ENCODE measurements at regions not wholly inside any gene's neighbourhood (a gene's known extent, or its start where the extent isn't known, plus 50 kb on each side); places are given as distances from the start of the nearest gene placed in this dataset.

- FAIRE-seq: no peak
Observed at GRCh38 chr13:84528408-84529070, 646.3 kb upstream of the SLITRK1 start.

GRCh38 chr13:84525865-84526264 is 643.6 kb upstream of the SLITRK1 start:
- no peak for FAIRE-seq

DNA sequence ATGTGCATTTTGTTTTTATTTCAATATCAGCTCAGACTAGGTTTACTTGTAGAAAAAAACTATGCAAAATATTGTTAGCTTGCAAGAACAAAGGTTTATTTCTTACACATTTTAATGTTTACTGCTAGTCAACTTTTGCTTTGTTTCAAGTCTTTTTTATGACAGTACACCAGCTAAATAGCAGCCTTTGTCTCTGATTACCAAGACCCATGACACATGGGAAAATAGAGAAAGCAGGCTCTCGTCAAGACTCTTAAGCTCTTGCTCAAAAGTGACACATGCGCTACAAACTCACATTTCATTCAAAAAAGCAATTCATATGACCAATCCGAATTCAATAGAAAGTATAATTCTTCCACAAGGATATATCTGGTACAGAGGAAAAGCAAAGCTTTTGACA is 642.3 kb upstream of the SLITRK1 start:
- no peak for FAIRE-seq

DNA sequence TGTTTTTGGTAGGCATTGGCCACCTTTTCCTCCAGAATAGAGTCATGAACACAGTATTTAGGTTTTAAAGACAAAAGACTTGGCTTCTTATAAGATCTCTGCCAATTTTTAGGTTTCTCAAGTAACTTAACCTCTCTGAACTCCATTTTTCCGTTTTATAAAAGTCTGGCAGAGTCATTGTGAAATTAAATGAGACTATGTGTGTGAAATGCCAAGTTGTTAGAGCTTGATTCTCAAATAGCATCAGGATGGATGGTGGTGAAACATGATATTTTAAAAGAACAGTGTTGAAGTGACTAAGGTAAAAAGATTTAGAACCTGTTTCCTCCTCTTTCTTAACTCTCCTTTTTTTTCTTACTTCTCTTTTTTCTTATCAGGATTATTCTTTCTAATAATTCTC is 617.7 kb upstream of the SLITRK1 start:
- FAIRE-seq: no peak

- no peak for FAIRE-seq
Observed at GRCh38 chr13:84497613-84498012, 615.3 kb upstream of the SLITRK1 start.

DNA sequence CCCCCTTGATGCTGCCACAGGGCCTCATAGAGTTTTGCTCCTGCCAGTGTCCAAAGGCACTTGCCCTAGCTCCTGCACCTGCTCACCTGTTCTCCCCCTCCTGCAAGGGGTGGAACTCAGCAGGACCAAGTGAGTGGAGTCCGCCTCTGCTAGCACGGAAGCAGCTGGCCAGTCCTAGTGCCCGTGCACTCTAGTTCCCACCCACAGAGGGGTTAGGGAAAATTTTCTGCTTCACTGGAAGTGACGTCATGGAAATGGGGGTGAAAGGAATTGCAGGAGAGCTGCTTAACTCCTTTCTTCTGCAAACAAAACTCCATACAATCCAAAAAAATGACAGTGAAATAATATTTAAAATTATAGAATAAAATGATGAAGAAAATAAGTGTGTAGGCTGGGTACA is 609.7 kb upstream of the SLITRK1 start:
- no peak for FAIRE-seq

- no peak for FAIRE-seq
Observed at GRCh38 chr13:84487752-84488151, 605.5 kb upstream of the SLITRK1 start.

DNA sequence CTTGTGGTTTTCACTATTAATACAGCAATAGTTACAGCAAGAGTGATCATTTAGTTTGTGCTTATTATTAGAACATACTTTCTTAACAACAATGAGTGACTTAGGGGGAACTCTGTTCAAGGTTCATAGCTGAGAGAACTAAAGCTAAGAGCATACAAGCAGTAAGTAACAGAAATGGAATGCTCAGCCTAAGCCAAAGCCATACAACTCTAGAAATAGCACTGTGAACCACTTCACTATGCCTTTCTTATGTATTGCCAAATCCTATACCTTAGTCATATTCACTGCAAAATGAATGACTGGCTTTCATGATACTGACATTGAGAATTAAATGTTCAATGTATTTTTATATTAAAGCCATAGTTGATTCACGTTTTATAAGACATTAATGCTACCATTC is 599.7 kb upstream of the SLITRK1 start:
- FAIRE-seq: no peak

DNA sequence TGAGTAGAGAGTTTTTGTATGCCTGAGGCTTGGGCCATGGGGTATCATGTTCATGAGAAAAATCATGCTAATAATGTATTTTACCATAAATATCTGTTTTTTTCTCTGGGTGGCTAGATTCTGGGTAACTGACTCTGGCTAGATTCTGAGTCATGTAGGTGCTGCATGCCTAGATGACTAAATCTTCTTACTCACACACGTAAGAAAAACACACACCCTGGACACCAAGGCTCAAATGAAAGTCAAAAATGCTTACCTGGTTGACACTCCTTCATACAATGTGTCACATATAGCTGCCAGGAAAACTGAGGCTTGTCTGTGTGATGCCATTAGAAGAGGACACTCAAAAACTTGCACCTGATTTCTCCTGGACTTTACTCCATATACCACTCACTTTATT is 597.4 kb upstream of the SLITRK1 start:
- no peak for FAIRE-seq

- FAIRE-seq: no peak
Observed at GRCh38 chr13:84470528-84470927, 588.3 kb upstream of the SLITRK1 start.

DNA sequence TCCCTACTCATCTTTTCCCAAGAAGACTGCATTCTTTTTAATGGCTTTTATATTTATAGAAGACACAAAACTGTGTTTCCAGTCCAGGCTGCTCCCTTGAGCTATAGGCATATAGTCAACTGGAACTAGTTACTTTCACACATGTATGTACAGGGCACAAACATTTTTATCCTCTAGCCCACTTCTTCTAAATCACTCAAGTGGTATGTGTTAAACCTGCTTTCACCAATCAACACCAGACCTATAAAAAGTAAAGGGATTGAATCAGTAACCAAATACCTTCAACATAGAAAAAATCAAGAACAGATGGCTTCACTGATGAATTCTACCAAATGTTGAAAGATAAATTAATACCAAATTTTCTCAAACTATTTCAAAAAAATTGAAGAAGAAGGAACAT is 584.2 kb upstream of the SLITRK1 start:
- no peak for FAIRE-seq

GRCh38 chr13:84460989-84461388 is 578.7 kb upstream of the SLITRK1 start:
- FAIRE-seq: no peak

DNA sequence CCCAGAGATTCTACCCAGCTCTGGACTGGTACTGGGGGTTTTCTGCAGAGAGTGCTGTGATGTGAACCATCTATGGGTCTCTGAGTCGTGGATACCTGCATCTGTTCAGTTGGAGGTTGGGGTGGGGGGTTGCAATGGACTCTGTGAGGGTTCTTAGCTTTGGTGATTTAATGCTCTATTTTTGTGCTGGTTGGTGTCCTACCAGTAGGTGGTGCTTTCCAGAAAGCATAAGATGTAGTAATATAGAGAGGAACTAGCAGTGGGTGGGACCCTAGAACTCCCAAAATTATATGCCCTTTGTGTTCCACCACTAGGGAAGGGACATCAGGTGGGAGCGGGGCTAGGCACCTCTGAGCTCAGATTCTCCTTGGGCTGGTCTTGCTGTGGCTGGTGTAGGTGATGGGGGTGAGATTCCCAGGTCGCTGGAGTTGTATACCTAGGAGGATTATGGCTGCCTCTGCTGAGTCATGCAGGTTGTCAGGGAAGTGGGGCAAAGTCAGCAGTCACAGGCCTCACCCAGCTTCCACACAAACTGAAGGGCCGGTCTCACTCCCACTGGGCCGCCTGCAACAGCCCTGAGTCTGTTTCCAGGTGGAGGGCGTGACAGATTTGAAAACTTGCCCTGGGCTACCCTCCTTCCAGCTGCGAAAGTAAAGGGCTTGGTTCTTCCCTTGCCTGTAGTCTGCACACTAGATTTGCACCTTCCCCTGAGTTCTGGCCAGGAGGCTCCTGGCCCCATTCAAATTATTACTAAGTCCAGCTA is 573.0 kb upstream of the SLITRK1 start:
- no peak for FAIRE-seq

DNA sequence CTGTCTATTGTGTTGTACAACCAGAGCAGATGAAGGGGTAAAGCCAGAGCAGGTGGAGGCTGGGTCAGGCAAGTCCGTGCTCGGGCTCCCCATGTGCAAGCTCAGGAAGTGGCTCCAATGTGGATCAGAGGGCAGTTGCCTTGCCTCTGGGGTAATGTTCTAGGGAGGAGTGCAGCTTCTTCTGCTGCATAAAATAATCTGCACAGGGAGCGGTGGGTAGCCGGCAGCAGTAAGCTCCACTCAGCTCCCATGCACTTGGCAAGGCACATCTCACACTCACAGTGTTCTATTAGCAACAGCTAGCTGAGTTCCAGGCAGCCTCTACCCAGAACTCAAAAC is 565.3 kb upstream of the SLITRK1 start:
- no peak for FAIRE-seq

- no peak for FAIRE-seq
Observed at GRCh38 chr13:84446972-84447639, 564.8 kb upstream of the SLITRK1 start.

DNA sequence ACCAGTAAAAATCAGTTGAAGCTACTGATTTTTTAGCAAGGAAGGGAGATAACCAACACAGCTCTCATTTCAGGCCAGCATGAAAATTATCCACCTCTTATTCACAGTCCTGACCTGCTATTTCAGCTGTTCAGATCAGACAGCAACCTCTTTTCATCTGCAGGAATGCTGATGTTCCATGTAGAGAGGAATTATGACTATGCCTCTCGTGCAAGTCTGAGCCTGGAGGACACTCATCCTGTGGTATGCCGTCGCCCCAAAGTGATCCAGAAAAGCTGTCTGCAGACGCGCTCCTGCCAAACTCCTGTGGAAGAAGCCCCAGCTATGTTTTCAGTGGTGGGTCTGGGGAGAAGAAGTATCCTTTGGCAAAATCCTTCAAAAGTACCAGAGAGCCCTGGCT is 563.5 kb upstream of the SLITRK1 start:
- FAIRE-seq: no peak

DNA sequence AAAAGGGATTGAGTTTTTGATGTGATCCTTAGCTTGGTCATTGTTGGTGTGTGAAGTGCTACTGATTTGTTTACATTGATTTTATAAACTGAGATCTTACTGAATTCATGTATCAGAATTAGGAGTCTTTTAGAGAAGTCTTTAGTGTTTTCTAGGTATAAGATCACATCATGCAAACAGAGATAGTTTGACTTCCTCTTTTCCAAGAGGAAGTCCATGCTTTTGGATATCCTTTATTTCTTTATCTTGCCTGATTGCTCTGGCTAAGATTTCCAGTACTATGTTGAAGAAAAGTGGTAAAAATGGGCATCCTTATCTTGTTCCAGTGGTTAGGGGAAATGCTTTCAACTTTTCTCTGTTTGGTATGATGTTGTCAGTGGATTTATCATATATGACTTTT is 561.2 kb upstream of the SLITRK1 start:
- no peak for FAIRE-seq

DNA sequence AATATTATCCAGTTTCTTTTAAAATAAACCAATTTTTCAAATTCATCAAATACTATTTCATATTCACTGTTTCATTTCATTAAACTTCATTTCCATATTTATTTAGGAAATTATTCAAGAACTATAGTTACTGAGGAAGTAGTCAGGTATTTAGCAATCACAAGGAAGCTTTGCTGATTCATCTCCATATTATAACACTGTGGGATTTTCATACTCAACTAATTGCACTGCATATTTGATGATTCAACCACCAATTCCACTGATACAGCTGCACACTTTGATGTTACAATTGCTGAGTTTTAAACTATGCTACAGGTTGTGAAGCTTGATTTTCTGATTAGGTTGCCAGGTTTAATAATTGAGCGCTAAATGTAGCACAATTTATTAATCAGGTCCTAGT is 556.8 kb upstream of the SLITRK1 start:
- FAIRE-seq: no peak

GRCh38 chr13:84433024-84433423 is 550.8 kb upstream of the SLITRK1 start:
- FAIRE-seq: no peak

DNA sequence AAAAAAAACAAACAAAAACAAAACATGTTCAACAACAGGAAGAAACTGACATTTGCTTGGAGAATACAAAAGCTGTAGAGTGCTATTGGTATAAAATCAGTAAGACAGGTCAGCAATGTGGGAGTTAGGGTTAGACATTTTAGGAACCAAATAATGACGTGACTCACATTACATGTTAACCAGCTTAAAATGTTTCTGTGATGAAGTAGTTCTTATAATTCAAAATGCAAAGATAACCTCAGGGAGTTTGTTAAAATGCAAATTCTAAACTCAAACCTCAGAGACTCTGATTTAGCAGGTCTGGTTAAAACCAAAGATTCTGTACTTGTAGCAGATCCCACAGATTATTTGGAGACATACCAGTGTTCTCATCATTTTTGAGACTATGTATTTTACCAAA is 549.4 kb upstream of the SLITRK1 start:
- FAIRE-seq: no peak

DNA sequence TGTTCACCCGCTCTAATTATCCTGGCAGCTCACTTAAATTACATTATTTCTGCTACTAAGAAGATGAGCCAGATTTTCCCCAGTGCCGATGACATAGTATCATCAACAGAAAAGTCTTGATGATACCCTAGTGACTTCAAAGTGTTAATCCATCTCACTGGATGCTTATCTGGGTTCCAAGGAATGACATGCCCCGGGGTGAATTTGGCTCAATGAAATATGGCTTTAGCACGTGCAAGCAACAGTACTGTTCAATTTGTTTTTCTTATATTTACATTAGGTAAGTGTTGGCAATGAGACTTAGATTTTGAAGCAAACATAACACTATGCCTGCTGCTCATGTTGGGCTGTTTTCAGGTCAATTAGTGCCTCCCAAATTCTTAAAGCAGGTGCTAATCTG is 548.2 kb upstream of the SLITRK1 start:
- FAIRE-seq: no peak

DNA sequence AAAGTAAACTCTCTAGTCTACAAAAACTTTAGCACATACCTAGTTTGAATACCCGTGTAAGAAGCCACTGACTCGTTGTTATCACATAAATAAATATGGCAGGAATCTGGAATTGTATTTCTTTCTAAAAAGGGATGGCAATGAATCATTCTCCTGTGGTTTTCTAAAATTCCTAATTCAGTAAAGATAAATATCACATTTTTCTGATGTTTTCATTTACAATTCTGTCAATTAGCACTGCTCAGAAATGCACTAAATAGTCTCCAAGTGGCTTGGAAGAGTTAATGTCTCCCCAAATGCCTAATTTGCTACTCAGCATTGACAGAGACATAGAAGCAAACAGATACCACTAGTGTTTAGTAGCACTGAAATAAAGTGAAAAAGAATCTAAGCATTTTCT is 547.7 kb upstream of the SLITRK1 start:
- no peak for FAIRE-seq

GRCh38 chr13:84418041-84418440 is 535.8 kb upstream of the SLITRK1 start:
- FAIRE-seq: no peak

DNA sequence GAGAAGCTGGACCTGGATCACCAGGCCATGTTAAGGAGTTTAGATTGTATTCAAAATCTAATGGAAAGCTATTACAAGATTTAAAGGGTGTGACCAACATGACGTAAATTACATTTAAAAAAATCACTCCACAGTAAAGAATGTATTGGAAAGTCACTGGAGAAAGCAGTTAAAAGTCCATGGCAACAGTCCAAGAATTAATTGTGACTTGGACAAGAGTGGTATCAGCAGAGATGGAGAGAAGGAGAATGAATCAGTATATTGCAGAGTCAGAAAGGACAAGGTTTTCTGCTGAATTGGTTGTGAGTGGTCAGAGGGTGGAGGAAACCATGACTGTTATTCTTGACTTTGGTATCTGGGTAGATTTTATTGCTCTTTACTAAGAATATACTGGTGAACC is 535.1 kb upstream of the SLITRK1 start:
- no peak for FAIRE-seq
